HEK293 (cell line): ENCODE measurements at regions not wholly inside any gene's neighbourhood (a gene's known extent, or its start where the extent isn't known, plus 50 kb on each side); places are given as distances from the start of the nearest gene placed in this dataset.
"Not testable (repeated sequence)": the region's sequence is repeated elsewhere in the genome, so short reads cannot be mapped to it uniquely, and the experiment has no call there.

Experiments used
- CTCF ChIA-PET: fragments of 350-600 bp; formaldehyde crosslinking; extraction: SDS; loops from one replicate; lab custom pipeline; 2021; ENCODE audit warnings: antibody characterized with exemption; lab: Yijun Ruan, JAX
- POLR2A ChIA-PET: fragments of 300-600 bp; formaldehyde crosslinking; extraction: SDS; loops from one replicate; lab custom pipeline; 2020; ENCODE audit warnings: antibody characterized with exemption, inconsistent platforms; lab: Yijun Ruan, JAX
- H3K27ac ChIP-seq: fragments of 200-500 bp; sonication (Bioruptor generic); 2 replicates; pipeline ENCODE4 v1.5.1; 2014; ENCODE audit warnings: low read depth, low read length, control low read depth, inconsistent platforms; ENCODE audit errors: extremely low read depth
- H3K36me3 ChIP-seq, 2 experiments: fragments of 200-500 bp in 1 of 2; sonication (Bioruptor generic) in 1 of 2; 1 replicate in 1 of 2; 2 replicates in 1 of 2; pipeline ENCODE4 v1.5.1; 2014 to 2017; ENCODE audit warnings: inconsistent platforms in 2 of 2, low read length in 2 of 2; ENCODE audit not compliant: control insufficient read depth in 2 of 2, insufficient read depth in 1 of 2
- H3K4me1 ChIP-seq: fragments of 200-500 bp; sonication (Bioruptor generic); 2 replicates; pipeline ENCODE4 v1.5.1; 2014; ENCODE audit warnings: mild to moderate bottlenecking, low read length, inconsistent platforms; ENCODE audit not compliant: control insufficient read depth, insufficient read depth
- H3K4me3 ChIP-seq: 2 replicates; pipeline ENCODE4 v1.5.1; 2011; ENCODE audit warnings: low read depth, mild to moderate bottlenecking, control low read depth, low read length, moderate library complexity
- H3K9me3 ChIP-seq: fragments of 200-500 bp; sonication (Bioruptor generic); 2 replicates; pipeline ENCODE4 v1.5.1; 2014; ENCODE audit warnings: low read depth, low read length, inconsistent platforms; ENCODE audit not compliant: control insufficient read depth, insufficient read depth
- BCL11A ChIP-seq: fragments of 450-650 bp; formaldehyde crosslinking; IDR thresholded peaks from 2 replicates; pipeline ENCODE4 v1.5.1; 2016; ENCODE audit warnings: low read depth, missing biosample characterization, missing genetic modification characterization
- GLIS1 ChIP-seq: fragments of 450-650 bp; formaldehyde crosslinking; IDR thresholded peaks from 2 replicates; pipeline ENCODE4 v1.5.1; 2016; ENCODE audit warnings: missing biosample characterization, missing genetic modification characterization
- KLF8 ChIP-seq: fragments of 450-650 bp; formaldehyde crosslinking; IDR thresholded peaks from 2 replicates; pipeline ENCODE4 v1.5.1; 2016; ENCODE audit warnings: missing biosample characterization, missing genetic modification characterization
- MZF1 ChIP-seq: fragments of 450-650 bp; formaldehyde crosslinking; IDR thresholded peaks from 2 replicates; pipeline ENCODE4 v1.5.1; 2017; ENCODE audit warnings: missing biosample characterization, missing genetic modification characterization, borderline replicate concordance
- SCRT2 ChIP-seq: fragments of 450-650 bp; formaldehyde crosslinking; IDR thresholded peaks from 2 replicates; pipeline ENCODE4 v1.5.1; 2016; ENCODE audit warnings: missing biosample characterization, missing genetic modification characterization
- ZBTB20 ChIP-seq: fragments of 450-650 bp; formaldehyde crosslinking; IDR thresholded peaks from 2 replicates; pipeline ENCODE4 v1.5.1; 2016; ENCODE audit warnings: missing biosample characterization, missing genetic modification characterization
- ZNF146 ChIP-seq: fragments of 450-650 bp; formaldehyde crosslinking; IDR thresholded peaks from 2 replicates; pipeline ENCODE4 v1.5.1; 2016; ENCODE audit warnings: missing biosample characterization, missing genetic modification characterization
- ZNF169 ChIP-seq: fragments of 450-650 bp; formaldehyde crosslinking; IDR thresholded peaks from 2 replicates; pipeline ENCODE4 v1.5.1; 2016; ENCODE audit warnings: missing biosample characterization, missing genetic modification characterization
- ZNF274 ChIP-seq, 2 experiments: fragments of 200-500 bp in 1 of 2; fragments of 450-650 bp in 1 of 2; sonication (Bioruptor generic) in 1 of 2; formaldehyde crosslinking in 1 of 2; IDR thresholded peaks; 2 replicates each; pipeline versions ENCODE4 v1.5.1 to v1.6.1; 2014 to 2016; ENCODE audit warnings: borderline replicate concordance in 1 of 2, inconsistent platforms in 1 of 2, low read length in 1 of 2, missing biosample characterization in 1 of 2, missing genetic modification characterization in 1 of 2
- ZNF366 ChIP-seq: fragments of 450-650 bp; formaldehyde crosslinking; conservative IDR thresholded peaks from 2 replicates; pipeline ENCODE4 v1.5.1; 2016; ENCODE audit warnings: missing biosample characterization, missing genetic modification characterization
- ZNF626 ChIP-seq: fragments of 450-650 bp; sonication (Bioruptor Pico); formaldehyde crosslinking; IDR thresholded peaks from 2 replicates; pipeline ENCODE4 v1.5.1; 2018; ENCODE audit warnings: missing biosample characterization, missing genetic modification characterization, inconsistent platforms
- ZNF747 ChIP-seq: fragments of 450-650 bp; formaldehyde crosslinking; IDR thresholded peaks from 2 replicates; pipeline ENCODE4 v1.5.1; 2016; ENCODE audit warnings: missing biosample characterization, missing genetic modification characterization
- ZNF843 ChIP-seq: fragments of 450-650 bp; formaldehyde crosslinking; IDR thresholded peaks from 2 replicates; pipeline ENCODE4 v1.5.1; 2016; ENCODE audit warnings: missing biosample characterization, missing genetic modification characterization
- TF ChIP-seq, protein P1 (sequence below): fragments of 450-650 bp; formaldehyde crosslinking; IDR thresholded peaks from 2 replicates; pipeline ENCODE4 v1.5.1; 2016; ENCODE audit warnings: missing biosample characterization, missing genetic modification characterization
- TF ChIP-seq, protein P2 (sequence below): fragments of 450-650 bp; IDR thresholded peaks from 2 replicates; pipeline ENCODE4 v1.5.1; 2018; ENCODE audit warnings: missing biosample characterization, mild to moderate bottlenecking, missing genetic modification characterization
- TF ChIP-seq, protein P3 (sequence below): fragments of 450-650 bp; formaldehyde crosslinking; IDR thresholded peaks from 2 replicates; pipeline ENCODE4 v1.5.1; 2016; ENCODE audit warnings: missing biosample characterization, missing genetic modification characterization

DNA sequence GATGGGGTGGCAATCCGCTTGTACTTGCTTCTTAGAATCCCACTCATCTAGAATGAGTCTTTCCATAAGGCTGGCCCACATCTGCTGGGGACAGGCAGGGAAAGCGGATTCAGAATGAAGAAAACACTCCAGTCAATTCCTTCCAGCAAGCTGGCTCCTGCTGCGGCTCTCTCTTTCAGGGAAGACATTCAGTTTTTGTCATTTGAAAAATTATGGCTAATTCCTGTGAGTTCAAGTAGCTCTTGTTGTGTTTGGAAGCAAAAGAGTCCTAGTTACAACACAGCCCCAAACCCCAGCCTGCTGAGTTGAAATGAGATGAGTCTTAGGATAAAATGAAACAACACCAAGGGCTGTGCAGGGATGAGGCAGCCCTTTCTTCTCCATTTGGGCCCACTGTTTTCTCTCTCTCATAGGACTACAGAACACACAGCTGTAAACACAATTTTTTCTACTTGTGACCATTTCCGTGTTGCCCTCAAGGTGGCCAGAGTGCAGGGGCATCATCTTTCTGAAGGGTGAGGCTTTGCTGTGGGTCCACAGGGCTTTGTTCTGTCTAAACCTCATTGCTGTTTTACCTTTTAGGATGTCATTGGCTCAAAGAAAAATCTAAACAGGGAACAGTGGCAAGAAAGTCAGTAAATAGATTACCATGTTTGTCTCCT lies 90.8 kb upstream of the EEPD1 start:
- ChIA-PET POLR2A (no interaction called here), CTCF (interaction anchor here (1.0 to 1.1 kb wide), 2 partner anchors 25 to 78 kb away, joined by 3 read pairs; no protein-coding TSS in a partner anchor)
- H3K27ac ChIP-seq = no peak overlapping the region
- H3K4me1 ChIP-seq = no peaks in the 10 kb centered on the region
- no peak overlapping the region for H3K4me3 ChIP-seq
- no peaks in the 10 kb centered on the region for H3K36me3 ChIP-seq
- TF ChIP-seq, protein P1, sequence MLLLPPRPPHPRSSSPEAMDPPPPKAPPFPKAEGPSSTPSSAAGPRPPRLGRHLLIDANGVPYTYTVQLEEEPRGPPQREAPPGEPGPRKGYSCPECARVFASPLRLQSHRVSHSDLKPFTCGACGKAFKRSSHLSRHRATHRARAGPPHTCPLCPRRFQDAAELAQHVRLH (tag by site-specific recombination) = no peak
- H3K9me3 ChIP-seq = no peaks in the 10 kb centered on the region

DNA sequence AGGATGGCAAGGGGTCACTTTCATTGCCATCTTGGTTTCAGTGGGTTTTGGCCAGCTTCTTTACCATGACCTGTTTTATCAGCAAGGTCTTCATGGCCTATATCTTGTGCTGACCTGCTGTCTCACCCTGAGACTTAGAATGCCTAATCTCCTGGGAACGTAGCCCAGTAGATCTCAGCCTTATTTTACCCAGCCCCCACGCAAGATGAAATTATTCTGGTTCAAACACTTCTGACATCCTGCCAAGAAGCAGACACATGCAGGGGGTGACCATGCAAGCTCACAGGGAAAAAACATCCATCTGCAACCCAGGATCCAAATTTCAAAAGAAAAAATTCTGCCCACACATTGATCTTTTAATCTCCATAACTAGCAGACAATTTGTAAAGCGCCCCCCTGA lies 88.4 kb upstream of the EEPD1 start:
- no peaks in the 10 kb centered on the region for H3K36me3 ChIP-seq
- H3K4me3 ChIP-seq = no peak overlapping the region
- H3K9me3 ChIP-seq = no peaks in the 10 kb centered on the region
- no peaks in the 10 kb centered on the region for H3K4me1 ChIP-seq
- ChIA-PET POLR2A (no interaction called here), CTCF (no interaction called here)
- TF ChIP-seq MZF1 (tag by site-specific recombination) (no peak), ZNF626 (tag by site-specific recombination) (no peak), ZNF747 (tag by site-specific recombination) (no peak), BCL11A (tag by site-specific recombination) (no peak), KLF8 (no peak), ZNF274 (IDR thresholded peaks at IDR 0.05; ENCODE audit: low read length) (no peak), ZNF274 (tag by site-specific recombination; IDR thresholded peaks at IDR 0.05; ENCODE audit: borderline replicate concordance) (no peak), GLIS1 (tag by site-specific recombination) (no peak), ZNF169 (no peak), ZNF843 (tag by site-specific recombination) (no peak), ZBTB20 (tag by site-specific recombination) (no peak), ZNF366 (tag by site-specific recombination) (no peak), SCRT2 (tag by site-specific recombination) (no peak), ZNF146 (no peak)
- TF ChIP-seq, protein P2, sequence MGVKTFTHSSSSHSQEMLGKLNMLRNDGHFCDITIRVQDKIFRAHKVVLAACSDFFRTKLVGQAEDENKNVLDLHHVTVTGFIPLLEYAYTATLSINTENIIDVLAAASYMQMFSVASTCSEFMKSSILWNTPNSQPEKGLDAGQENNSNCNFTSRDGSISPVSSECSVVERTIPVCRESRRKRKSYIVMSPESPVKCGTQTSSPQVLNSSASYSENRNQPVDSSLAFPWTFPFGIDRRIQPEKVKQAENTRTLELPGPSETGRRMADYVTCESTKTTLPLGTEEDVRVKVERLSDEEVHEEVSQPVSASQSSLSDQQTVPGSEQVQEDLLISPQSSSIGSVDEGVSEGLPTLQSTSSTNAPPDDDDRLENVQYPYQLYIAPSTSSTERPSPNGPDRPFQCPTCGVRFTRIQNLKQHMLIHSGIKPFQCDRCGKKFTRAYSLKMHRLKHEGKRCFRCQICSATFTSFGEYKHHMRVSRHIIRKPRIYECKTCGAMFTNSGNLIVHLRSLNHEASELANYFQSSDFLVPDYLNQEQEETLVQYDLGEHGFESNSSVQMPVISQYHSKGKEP (tag by site-specific recombination) = no peak
- TF ChIP-seq, protein P3, sequence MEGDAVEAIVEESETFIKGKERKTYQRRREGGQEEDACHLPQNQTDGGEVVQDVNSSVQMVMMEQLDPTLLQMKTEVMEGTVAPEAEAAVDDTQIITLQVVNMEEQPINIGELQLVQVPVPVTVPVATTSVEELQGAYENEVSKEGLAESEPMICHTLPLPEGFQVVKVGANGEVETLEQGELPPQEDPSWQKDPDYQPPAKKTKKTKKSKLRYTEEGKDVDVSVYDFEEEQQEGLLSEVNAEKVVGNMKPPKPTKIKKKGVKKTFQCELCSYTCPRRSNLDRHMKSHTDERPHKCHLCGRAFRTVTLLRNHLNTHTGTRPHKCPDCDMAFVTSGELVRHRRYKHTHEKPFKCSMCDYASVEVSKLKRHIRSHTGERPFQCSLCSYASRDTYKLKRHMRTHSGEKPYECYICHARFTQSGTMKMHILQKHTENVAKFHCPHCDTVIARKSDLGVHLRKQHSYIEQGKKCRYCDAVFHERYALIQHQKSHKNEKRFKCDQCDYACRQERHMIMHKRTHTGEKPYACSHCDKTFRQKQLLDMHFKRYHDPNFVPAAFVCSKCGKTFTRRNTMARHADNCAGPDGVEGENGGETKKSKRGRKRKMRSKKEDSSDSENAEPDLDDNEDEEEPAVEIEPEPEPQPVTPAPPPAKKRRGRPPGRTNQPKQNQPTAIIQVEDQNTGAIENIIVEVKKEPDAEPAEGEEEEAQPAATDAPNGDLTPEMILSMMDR (tag by site-specific recombination) = no peak
- no peak overlapping the region for H3K27ac ChIP-seq

DNA sequence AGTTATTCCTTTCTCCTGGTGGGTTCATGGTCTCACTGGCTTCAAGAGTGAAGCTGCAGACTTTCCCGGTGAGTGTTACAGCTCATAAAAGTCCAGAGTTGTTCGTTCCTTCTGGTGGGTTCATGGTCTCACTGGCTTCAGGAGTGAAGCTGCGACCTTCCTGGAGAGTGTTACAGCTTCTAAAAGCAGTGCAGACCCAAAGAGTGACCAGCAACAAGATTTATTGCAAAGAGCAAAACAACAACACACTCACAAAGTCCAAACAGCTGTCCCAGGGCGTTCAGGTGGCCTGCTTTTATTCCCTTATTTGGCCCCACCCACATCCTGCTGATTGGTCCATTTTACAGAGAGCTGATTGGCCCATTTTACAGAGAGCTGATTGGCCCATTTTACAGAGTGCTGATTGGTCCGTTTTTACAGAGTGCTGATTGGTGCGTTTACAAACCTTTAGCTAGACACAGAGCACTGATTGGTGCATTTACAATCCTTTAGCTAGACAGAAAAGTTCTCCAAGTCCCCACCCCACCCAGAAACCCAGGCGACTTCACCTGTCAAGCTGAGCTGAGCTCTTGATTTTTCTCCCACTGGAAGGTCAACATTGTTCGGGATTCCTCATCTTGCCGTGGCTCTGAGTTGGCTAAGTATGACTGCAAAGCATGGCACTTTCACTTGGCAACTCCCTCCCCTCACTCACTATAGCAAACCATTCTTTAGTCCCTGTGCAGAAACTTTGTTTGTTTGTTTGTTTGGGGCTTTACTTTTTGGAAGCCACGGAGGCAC lies 87.3 kb upstream of the EEPD1 start:
- POLR2A ChIA-PET = not testable (repeated sequence)
- CTCF ChIA-PET = interaction anchor here (0.6 kb wide), 1 partner anchor 221 kb away, joined by 3 read pairs; no protein-coding TSS in a partner anchor

More for the DNA sequence above, 87.3 kb upstream of the EEPD1 start:
- H3K9me3 ChIP-seq, H3K4me1 ChIP-seq, H3K4me3 ChIP-seq, H3K36me3 ChIP-seq, H3K27ac ChIP-seq: not testable (repeated sequence)
